Type B pancreatic cell (in vitro differentiated cells): ENCODE measurements at regions not wholly inside any gene's neighbourhood (a gene's known extent, or its start where the extent isn't known, plus 50 kb on each side); places are given as distances from the start of the nearest gene placed in this dataset.
"Not testable (repeated sequence)": the region's sequence is repeated elsewhere in the genome, so short reads cannot be mapped to it uniquely, and the experiment has no call there.

Source experiments
- DNase-seq: peaks from one replicate; pipeline ENCODE4 v3.0.0; 2021; ENCODE audit warnings: mixed read lengths; ENCODE audit not compliant: unreplicated experiment; ENCODE audit errors: extremely low spot score
- H3K27ac Mint-ChIP-seq: 2 replicates; pipeline ENCODE4 v1.8.0; 2021; ENCODE audit warnings: mild to moderate bottlenecking, mixed read lengths
- H3K27me3 Mint-ChIP-seq: 2 replicates; pipeline ENCODE4 v1.8.0; 2021; ENCODE audit warnings: mixed read lengths
- H3K36me3 Mint-ChIP-seq: 2 replicates; pipeline ENCODE4 v1.8.0; 2021; ENCODE audit warnings: mixed read lengths
- H3K4me1 Mint-ChIP-seq: one replicate; pipeline ENCODE4 v1.8.0; 2021; ENCODE audit warnings: mixed read lengths; ENCODE audit not compliant: unreplicated experiment
- H3K4me3 Mint-ChIP-seq: 2 replicates; pipeline ENCODE4 v1.8.0; 2021; ENCODE audit warnings: mild to moderate bottlenecking, mixed read lengths
- H3K9me3 Mint-ChIP-seq: 2 replicates; pipeline ENCODE4 v1.8.0; 2021; ENCODE audit warnings: mixed read lengths
- TF ChIP-seq, protein P1 (sequence below): fragments of 200-600 bp; sonication (generic); conservative IDR thresholded peaks from 2 replicates; pipeline ENCODE4 v1.5.0; 2021; ENCODE audit warnings: antibody characterized with exemption, mild to moderate bottlenecking

DNA sequence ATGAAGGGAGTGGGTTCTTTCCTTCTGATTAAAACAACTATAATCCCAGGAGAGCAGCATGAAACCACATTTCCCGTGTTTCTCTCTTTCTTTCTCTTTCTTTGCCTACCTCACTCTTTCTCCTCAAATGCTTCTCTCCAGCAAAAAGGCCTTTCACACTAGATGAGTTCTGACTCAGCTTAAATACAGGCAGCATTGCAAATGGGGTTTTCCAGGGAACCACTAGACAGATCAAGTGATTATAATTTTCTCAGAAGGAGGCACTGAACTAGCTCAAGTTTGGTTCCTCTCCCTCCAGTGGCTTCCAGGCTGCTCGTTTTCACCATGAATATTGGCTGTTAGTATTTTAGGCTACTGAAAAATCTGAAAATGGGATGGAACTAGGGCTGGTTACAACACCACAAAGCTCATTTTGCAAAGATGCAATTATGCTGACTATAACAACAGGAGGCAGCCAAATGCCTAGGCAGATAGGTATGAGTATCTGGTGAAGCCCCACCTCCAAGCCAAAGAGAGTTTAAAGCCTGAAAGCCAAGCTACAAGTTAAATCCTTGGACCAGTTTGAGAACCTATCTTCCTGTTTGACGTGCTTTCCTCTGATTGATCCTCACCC, 260.0 kb downstream of the MMUT start:
- no peaks in the 10 kb centered on the region for H3K36me3 Mint-ChIP-seq
- DNase-seq, result no peak
- H3K4me3 Mint-ChIP-seq, result no peak overlapping the region
- no peak overlapping the region for H3K27ac Mint-ChIP-seq
- no peaks in the 10 kb centered on the region for H3K4me1 Mint-ChIP-seq
- H3K9me3 Mint-ChIP-seq, result no peaks in the 10 kb centered on the region
- H3K27me3 Mint-ChIP-seq, result no peaks in the 10 kb centered on the region
- TF ChIP-seq, protein P1, sequence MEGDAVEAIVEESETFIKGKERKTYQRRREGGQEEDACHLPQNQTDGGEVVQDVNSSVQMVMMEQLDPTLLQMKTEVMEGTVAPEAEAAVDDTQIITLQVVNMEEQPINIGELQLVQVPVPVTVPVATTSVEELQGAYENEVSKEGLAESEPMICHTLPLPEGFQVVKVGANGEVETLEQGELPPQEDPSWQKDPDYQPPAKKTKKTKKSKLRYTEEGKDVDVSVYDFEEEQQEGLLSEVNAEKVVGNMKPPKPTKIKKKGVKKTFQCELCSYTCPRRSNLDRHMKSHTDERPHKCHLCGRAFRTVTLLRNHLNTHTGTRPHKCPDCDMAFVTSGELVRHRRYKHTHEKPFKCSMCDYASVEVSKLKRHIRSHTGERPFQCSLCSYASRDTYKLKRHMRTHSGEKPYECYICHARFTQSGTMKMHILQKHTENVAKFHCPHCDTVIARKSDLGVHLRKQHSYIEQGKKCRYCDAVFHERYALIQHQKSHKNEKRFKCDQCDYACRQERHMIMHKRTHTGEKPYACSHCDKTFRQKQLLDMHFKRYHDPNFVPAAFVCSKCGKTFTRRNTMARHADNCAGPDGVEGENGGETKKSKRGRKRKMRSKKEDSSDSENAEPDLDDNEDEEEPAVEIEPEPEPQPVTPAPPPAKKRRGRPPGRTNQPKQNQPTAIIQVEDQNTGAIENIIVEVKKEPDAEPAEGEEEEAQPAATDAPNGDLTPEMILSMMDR, result no peak

DNA sequence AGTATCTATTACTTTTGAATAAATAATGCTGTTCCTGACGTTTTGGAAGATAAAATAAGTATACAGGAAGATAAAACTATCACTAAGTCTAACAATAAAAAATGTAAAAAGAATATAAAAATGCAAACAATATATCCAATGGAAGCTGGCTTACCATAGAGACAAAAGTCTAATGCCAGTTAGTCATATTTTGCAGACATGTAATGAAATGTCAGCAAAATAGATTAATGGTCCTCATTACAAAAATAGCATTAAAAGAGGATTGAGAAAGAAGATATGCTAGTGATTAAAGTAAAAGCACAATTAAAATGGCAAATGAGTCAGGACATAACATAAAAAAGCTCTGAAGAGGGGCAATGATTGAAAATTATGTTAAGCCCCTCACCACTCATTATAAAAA, 265.0 kb downstream of the MMUT start:
- DNase-seq, result no peak
- H3K27me3 Mint-ChIP-seq, result no peaks in the 10 kb centered on the region
- H3K27ac Mint-ChIP-seq, result no peak overlapping the region
- no peak overlapping the region for H3K4me3 Mint-ChIP-seq
- no peaks in the 10 kb centered on the region for H3K36me3 Mint-ChIP-seq
- no peaks in the 10 kb centered on the region for H3K4me1 Mint-ChIP-seq
- no peaks in the 10 kb centered on the region for H3K9me3 Mint-ChIP-seq
- TF ChIP-seq, protein P1, result no peak

DNA sequence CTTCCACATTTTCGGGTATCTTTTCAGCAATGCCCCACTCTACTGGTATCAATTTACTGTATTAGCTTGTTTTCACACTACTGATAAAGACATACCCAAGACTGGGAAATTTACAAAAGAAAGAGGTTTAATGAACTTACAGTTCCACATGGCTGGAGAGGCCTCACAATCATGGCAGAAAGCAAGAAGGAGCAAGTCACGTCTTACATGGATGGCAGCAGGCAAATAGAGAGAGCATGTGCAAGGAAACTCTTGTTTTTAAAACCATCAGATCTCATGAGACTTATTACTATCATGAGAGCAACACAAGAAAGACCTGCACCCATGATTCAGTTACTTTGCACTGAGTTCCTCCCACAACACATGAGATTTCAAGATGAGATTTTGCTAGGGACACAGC, 300.7 kb downstream of the MMUT start:
- not testable (repeated sequence) for DNase-seq, H3K27ac Mint-ChIP-seq, H3K4me3 Mint-ChIP-seq, H3K4me1 Mint-ChIP-seq, H3K9me3 Mint-ChIP-seq, H3K27me3 Mint-ChIP-seq, H3K36me3 Mint-ChIP-seq

DNA sequence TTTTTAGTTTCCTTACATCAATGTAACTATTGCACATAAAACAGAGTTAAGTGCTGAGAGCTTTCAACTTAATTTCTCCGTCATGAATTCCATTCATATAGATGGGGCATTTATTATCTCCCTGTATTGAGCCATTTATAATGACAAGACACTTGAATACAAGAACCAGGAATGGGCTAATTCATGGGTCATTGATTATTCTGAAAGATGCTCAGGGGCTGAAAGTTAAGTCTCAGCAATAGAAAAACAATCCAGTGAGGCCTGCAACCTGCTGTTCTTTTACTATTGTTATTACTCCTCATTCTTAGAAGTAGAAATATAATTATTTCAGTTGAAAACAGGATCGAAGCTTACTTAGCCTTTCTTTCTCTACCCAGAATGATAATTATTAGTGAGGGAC, 307.7 kb downstream of the MMUT start:
- H3K9me3 Mint-ChIP-seq, result no peaks in the 10 kb centered on the region
- no peak overlapping the region for H3K27ac Mint-ChIP-seq
- no peak for DNase-seq
- no peaks in the 10 kb centered on the region for H3K4me1 Mint-ChIP-seq
- H3K4me3 Mint-ChIP-seq, result no peak overlapping the region
- H3K36me3 Mint-ChIP-seq, result no peaks in the 10 kb centered on the region
- TF ChIP-seq, protein P1, result no peak
- no peaks in the 10 kb centered on the region for H3K27me3 Mint-ChIP-seq

DNA sequence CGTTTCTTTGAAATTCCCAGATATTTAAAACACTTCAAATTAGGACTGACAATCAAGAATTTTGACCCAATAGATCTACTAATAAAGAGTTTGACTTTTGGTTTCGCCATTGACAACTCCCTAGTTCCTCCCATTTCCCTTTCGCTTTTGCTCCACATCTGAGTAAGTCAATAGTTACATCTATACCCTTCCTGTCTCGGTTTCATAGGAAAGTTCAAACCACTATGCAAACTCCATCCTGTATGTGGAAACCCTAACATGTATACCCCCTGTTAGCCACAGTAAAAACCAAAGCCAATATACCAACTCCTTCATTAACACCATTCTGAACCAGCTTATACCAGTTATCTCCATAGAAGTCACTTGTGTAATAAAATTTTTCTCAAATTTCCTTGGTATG, 311.1 kb downstream of the MMUT start:
- Mint-ChIP-seq H3K27ac (no peak overlapping the region), H3K4me3 (no peak overlapping the region), H3K4me1 (no peaks in the 10 kb centered on the region), H3K36me3 (no peaks in the 10 kb centered on the region), H3K9me3 (peaks cover 8% of the 10 kb centered on the region), H3K27me3 (no peaks in the 10 kb centered on the region)
- TF ChIP-seq, protein P1, result no peak
- no peak for DNase-seq

DNA sequence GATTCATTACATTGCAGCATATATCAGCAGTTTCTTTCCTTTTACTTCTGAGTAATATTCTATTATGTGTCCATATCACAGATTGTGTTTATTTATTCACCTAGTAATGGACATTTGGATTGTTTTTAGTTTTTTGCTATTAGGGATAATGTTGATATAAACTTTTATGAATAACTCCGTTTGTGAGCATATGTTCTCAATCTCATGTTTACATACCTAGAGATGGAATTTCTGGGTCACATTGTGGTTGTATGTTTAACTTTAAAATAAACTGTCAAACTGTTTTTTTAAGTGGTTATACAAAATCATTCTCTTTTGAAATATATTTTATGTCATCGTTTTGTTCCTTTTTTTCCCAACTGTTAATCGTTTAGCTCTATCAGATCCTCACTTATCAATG, 311.6 kb downstream of the MMUT start:
- Mint-ChIP-seq H3K4me1 (no peaks in the 10 kb centered on the region), H3K4me3 (no peak overlapping the region), H3K9me3 (peaks cover 11% of the 10 kb centered on the region), H3K36me3 (no peaks in the 10 kb centered on the region), H3K27me3 (no peaks in the 10 kb centered on the region), H3K27ac (no peak overlapping the region)
- TF ChIP-seq, protein P1, result no peak
- DNase-seq, result no peak
